ENCODE measurements at regions not wholly inside any gene's neighbourhood (a gene's known extent, or its start where the extent isn't known, plus 50 kb on each side); places are given as distances from the start of the nearest gene placed in this dataset.

- Histone ChIP-seq H3K9ac (ENCODE audit: low read length) (no peak overlapping the region), H3K27me3 (ENCODE audit: control insufficient read depth, insufficient read depth, low read length) (no peaks in the 10 kb centered on the region; the same call in 1 of the 2 replicates), H3K9me3 (ENCODE audit: control insufficient read depth, insufficient read depth, low read depth, low read length) (peaks cover 52% of the 10 kb centered on the region), H3K4me3 (ENCODE audit: low read depth, low read length) (no peak overlapping the region), H3K27ac (ENCODE audit: low read depth, low read length) (no peak overlapping the region), H3K4me1 (ENCODE audit: control insufficient read depth, insufficient read depth, low read length) (no peaks in the 10 kb centered on the region), H3K36me3 (ENCODE audit: control insufficient read depth, insufficient read depth, low read length) (no peaks in the 10 kb centered on the region)
Measured at GRCh38 chr20:24862606-24863005, 86.5 kb upstream of the CST7 start.

GRCh38 chr20:24863356-24863755, 85.7 kb upstream of the CST7 start:
- Histone ChIP-seq H3K27ac (ENCODE audit: low read depth, low read length) (no peak overlapping the region), H3K27me3 (ENCODE audit: control insufficient read depth, insufficient read depth, low read length) (no peaks in the 10 kb centered on the region; the same call in 1 of the 2 replicates), H3K9me3 (ENCODE audit: control insufficient read depth, insufficient read depth, low read depth, low read length) (peaks cover 52% of the 10 kb centered on the region), H3K9ac (ENCODE audit: low read length) (no peak overlapping the region), H3K4me3 (ENCODE audit: low read depth, low read length) (no peak overlapping the region), H3K36me3 (ENCODE audit: control insufficient read depth, insufficient read depth, low read length) (no peaks in the 10 kb centered on the region), H3K4me1 (ENCODE audit: control insufficient read depth, insufficient read depth, low read length) (no peaks in the 10 kb centered on the region)

DNA sequence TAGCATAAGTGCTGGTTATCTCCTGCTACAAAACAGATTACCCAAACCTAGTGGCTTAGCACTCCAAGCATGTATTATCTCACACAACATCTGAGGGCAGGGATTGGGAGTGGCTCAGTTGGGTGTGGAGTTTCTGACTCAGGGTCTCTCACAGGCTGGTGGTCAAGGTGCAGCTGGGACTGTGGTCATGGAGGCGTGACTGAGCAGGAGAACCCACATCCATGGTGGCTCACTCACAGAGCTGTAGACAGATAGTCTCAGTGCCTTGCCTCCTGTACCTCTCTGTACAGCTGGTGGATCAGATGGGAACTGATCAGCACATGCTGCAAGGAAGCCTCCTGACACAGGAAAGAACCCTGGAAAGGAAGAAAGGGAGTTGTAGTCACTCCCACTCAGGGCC, 83.1 kb upstream of the CST7 start:
- H3K9me3 ChIP-seq (ENCODE audit: control insufficient read depth, insufficient read depth, low read depth, low read length), result peaks cover 43% of the 10 kb centered on the region
- no peaks in the 10 kb centered on the region for H3K27me3 ChIP-seq (ENCODE audit: control insufficient read depth, insufficient read depth, low read length)
- no peak overlapping the region for H3K9ac ChIP-seq (ENCODE audit: low read length)
- no peak overlapping the region for H3K4me3 ChIP-seq (ENCODE audit: low read depth, low read length)
- no peaks in the 10 kb centered on the region for H3K36me3 ChIP-seq (ENCODE audit: control insufficient read depth, insufficient read depth, low read length)
- no peak overlapping the region for H3K27ac ChIP-seq (ENCODE audit: low read depth, low read length)
- H3K4me1 ChIP-seq (ENCODE audit: control insufficient read depth, insufficient read depth, low read length), result no peaks in the 10 kb centered on the region

- H3K27ac ChIP-seq (ENCODE audit: low read depth, low read length), result no peak overlapping the region
- no peak overlapping the region for H3K4me3 ChIP-seq (ENCODE audit: low read depth, low read length)
- no peaks in the 10 kb centered on the region for H3K4me1 ChIP-seq (ENCODE audit: control insufficient read depth, insufficient read depth, low read length)
- H3K9me3 ChIP-seq (ENCODE audit: control insufficient read depth, insufficient read depth, low read depth, low read length), result peaks cover 43% of the 10 kb centered on the region
- H3K27me3 ChIP-seq (ENCODE audit: control insufficient read depth, insufficient read depth, low read length), result no peaks in the 10 kb centered on the region
- H3K9ac ChIP-seq (ENCODE audit: low read length), result no peak overlapping the region
- H3K36me3 ChIP-seq (ENCODE audit: control insufficient read depth, insufficient read depth, low read length), result no peaks in the 10 kb centered on the region
Measured at GRCh38 chr20:24866742-24867141, 82.3 kb upstream of the CST7 start.

DNA sequence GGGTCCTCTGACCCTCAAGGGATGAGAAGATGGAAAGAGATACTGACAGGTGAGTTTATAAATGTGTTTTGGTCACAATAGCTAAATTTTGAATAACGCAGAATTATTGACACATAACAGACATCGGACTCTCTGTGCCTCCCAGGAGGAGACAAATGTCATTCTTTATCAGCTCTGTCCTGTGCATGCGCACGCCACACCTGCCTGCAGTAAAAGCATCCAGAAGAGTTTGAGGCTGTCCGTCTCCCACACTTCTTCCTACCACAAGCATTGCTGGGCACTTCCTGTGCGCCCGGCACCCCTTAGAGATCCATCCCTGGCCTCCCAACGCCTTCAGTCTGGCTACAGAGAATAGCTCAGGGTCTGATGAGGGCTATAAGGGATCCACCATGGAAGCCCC, 81.5 kb upstream of the CST7 start:
- Histone ChIP-seq H3K4me1 (ENCODE audit: control insufficient read depth, insufficient read depth, low read length) (no peaks in the 10 kb centered on the region), H3K27ac (ENCODE audit: low read depth, low read length) (no peak overlapping the region), H3K27me3 (ENCODE audit: control insufficient read depth, insufficient read depth, low read length) (no peaks in the 10 kb centered on the region), H3K4me3 (ENCODE audit: low read depth, low read length) (no peak overlapping the region), H3K9ac (ENCODE audit: low read length) (no peak overlapping the region), H3K9me3 (ENCODE audit: control insufficient read depth, insufficient read depth, low read depth, low read length) (peaks cover 43% of the 10 kb centered on the region), H3K36me3 (ENCODE audit: control insufficient read depth, insufficient read depth, low read length) (no peaks in the 10 kb centered on the region)

GRCh38 chr20:24868396-24868927, 80.6 kb upstream of the CST7 start:
- Histone ChIP-seq H3K27ac (ENCODE audit: low read depth, low read length) (no peak overlapping the region), H3K4me1 (ENCODE audit: control insufficient read depth, insufficient read depth, low read length) (no peaks in the 10 kb centered on the region), H3K9ac (ENCODE audit: low read length) (no peak overlapping the region), H3K27me3 (ENCODE audit: control insufficient read depth, insufficient read depth, low read length) (no peaks in the 10 kb centered on the region), H3K9me3 (ENCODE audit: control insufficient read depth, insufficient read depth, low read depth, low read length) (peaks cover 38% of the 10 kb centered on the region), H3K4me3 (ENCODE audit: low read depth, low read length) (no peak overlapping the region), H3K36me3 (ENCODE audit: control insufficient read depth, insufficient read depth, low read length) (no peaks in the 10 kb centered on the region)

GRCh38 chr20:24868959-24869358, 80.1 kb upstream of the CST7 start:
- no peak overlapping the region for H3K4me3 ChIP-seq (ENCODE audit: low read depth, low read length)
- H3K4me1 ChIP-seq (ENCODE audit: control insufficient read depth, insufficient read depth, low read length), result no peaks in the 10 kb centered on the region
- H3K27ac ChIP-seq (ENCODE audit: low read depth, low read length), result no peak overlapping the region
- peaks cover 37% of the 10 kb centered on the region for H3K9me3 ChIP-seq (ENCODE audit: control insufficient read depth, insufficient read depth, low read depth, low read length)
- H3K9ac ChIP-seq (ENCODE audit: low read length), result no peak overlapping the region
- no peaks in the 10 kb centered on the region for H3K27me3 ChIP-seq (ENCODE audit: control insufficient read depth, insufficient read depth, low read length)
- no peaks in the 10 kb centered on the region for H3K36me3 ChIP-seq (ENCODE audit: control insufficient read depth, insufficient read depth, low read length)

DNA sequence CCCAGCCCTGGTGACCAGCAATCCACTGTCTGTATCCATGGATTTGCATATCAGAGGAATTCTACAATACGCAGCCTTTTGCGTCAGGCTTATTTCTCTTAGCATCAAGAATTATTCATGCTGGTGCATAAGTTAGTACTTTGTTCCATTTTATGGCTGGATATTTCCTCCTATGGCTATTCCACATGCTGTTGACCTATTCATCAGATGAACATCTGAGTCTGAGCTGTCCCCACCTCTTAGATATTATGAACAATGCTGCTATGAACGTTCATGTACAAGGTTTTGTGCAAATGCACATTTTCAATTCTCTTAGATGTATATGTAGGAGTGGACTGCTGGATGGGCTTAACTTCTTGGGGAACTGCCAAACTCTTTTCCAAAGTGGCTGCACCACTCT, 79.0 kb upstream of the CST7 start:
- no peak overlapping the region for H3K27ac ChIP-seq (ENCODE audit: low read depth, low read length)
- peaks cover 27% of the 10 kb centered on the region for H3K9me3 ChIP-seq (ENCODE audit: control insufficient read depth, insufficient read depth, low read depth, low read length)
- no peak overlapping the region for H3K4me3 ChIP-seq (ENCODE audit: low read depth, low read length)
- H3K36me3 ChIP-seq (ENCODE audit: control insufficient read depth, insufficient read depth, low read length), result no peaks in the 10 kb centered on the region
- H3K9ac ChIP-seq (ENCODE audit: low read length), result no peak overlapping the region
- no peaks in the 10 kb centered on the region for H3K4me1 ChIP-seq (ENCODE audit: control insufficient read depth, insufficient read depth, low read length)
- H3K27me3 ChIP-seq (ENCODE audit: control insufficient read depth, insufficient read depth, low read length), result no peaks in the 10 kb centered on the region

GRCh38 chr20:24870881-24871280, 78.2 kb upstream of the CST7 start:
- Histone ChIP-seq H3K27me3 (ENCODE audit: control insufficient read depth, insufficient read depth, low read length) (no peaks in the 10 kb centered on the region), H3K27ac (ENCODE audit: low read depth, low read length) (no peak overlapping the region), H3K4me3 (ENCODE audit: low read depth, low read length) (no peak overlapping the region)

GRCh38 chr20:24871480-24872213, 77.4 kb upstream of the CST7 start:
- Histone ChIP-seq H3K4me1 (ENCODE audit: control insufficient read depth, insufficient read depth, low read length) (no peaks in the 10 kb centered on the region), H3K27me3 (ENCODE audit: control insufficient read depth, insufficient read depth, low read length) (no peaks in the 10 kb centered on the region), H3K9me3 (ENCODE audit: control insufficient read depth, insufficient read depth, low read depth, low read length) (peaks cover 14% of the 10 kb centered on the region; the same call in 1 of the 2 replicates), H3K36me3 (ENCODE audit: control insufficient read depth, insufficient read depth, low read length) (no peaks in the 10 kb centered on the region), H3K27ac (ENCODE audit: low read depth, low read length) (no peak overlapping the region), H3K9ac (ENCODE audit: low read length) (no peak overlapping the region), H3K4me3 (ENCODE audit: low read depth, low read length) (no peak overlapping the region)

More at GRCh38 chr20:24870881-24871280, 78.2 kb upstream of the CST7 start:
- Histone ChIP-seq H3K9me3 (ENCODE audit: control insufficient read depth, insufficient read depth, low read depth, low read length) (peaks cover 19% of the 10 kb centered on the region; the same call in 1 of the 2 replicates), H3K36me3 (ENCODE audit: control insufficient read depth, insufficient read depth, low read length) (no peaks in the 10 kb centered on the region), H3K9ac (ENCODE audit: low read length) (no peak overlapping the region), H3K4me1 (ENCODE audit: control insufficient read depth, insufficient read depth, low read length) (no peaks in the 10 kb centered on the region)

DNA sequence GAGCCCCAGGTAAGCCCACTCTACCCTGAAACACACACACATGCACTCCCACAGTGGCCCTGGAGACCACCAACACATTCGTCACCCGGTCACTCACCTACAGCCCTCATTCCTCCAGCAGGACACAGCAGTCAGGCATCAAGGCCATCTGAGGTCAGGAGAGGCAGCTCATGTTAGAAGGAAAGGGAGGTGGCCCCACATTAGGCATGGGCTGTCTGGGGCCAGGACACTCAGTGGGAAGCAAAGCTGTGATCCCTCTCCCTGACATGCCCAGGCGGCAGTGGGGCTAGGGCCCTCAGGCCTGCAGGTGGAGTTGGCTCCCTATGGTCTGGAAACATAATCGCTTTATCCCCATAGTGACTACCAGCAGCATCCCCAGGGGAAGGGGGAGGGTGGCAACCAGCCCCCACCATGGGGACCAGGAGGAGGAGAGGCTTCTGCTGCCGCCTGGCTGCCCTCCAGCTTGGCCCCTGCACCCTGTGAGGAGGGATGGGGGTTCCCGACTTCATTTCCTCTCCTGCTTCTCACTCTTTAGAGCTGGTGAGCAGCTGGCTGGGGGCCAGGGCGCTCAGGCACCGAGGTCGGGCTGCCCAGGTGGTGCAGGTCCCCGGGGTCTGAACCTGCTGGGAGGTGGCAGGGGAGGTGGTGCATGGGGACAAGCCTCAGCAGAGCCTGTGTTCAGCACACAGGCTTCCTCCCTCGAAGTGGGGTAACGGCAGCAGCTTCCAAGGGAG, 76.6 kb upstream of the CST7 start:
- Histone ChIP-seq H3K9ac (ENCODE audit: low read length) (no peak overlapping the region), H3K9me3 (ENCODE audit: control insufficient read depth, insufficient read depth, low read depth, low read length) (peaks cover 11% of the 10 kb centered on the region; the same call in 1 of the 2 replicates), H3K27ac (ENCODE audit: low read depth, low read length) (no peak overlapping the region)

More for the DNA sequence above, 76.6 kb upstream of the CST7 start:
- Histone ChIP-seq H3K4me3 (ENCODE audit: low read depth, low read length) (no peak overlapping the region), H3K36me3 (ENCODE audit: control insufficient read depth, insufficient read depth, low read length) (no peaks in the 10 kb centered on the region), H3K27me3 (ENCODE audit: control insufficient read depth, insufficient read depth, low read length) (no peaks in the 10 kb centered on the region), H3K4me1 (ENCODE audit: control insufficient read depth, insufficient read depth, low read length) (no peaks in the 10 kb centered on the region)

Measured in HUES6 (cell line).